ENCODE measurements at regions not wholly inside any gene's neighbourhood (a gene's known extent, or its start where the extent isn't known, plus 50 kb on each side); places are given as distances from the start of the nearest gene placed in this dataset.

- no peaks in the 10 kb centered on the region for H3K9me3 Mint-ChIP-seq (ENCODE audit: low read depth)
- DNase-seq (ENCODE audit: low spot score, unreplicated experiment) = no peak
- H3K4me1 Mint-ChIP-seq (ENCODE audit: low read depth) = no peaks in the 10 kb centered on the region
- no peak overlapping the region for H3K27ac Mint-ChIP-seq
- no peaks in the 10 kb centered on the region for H3K27me3 Mint-ChIP-seq
- H3K4me3 Mint-ChIP-seq (ENCODE audit: low read depth) = no peak overlapping the region
- no peaks in the 10 kb centered on the region for H3K36me3 Mint-ChIP-seq (ENCODE audit: insufficient read depth)
- no peak for TF ChIP-seq CTCF (IDR thresholded peaks at IDR 0.05; ENCODE audit: unreplicated experiment)
These were observed 503.8 kb upstream of the PLXNA2 start for GRCh38 chr1:208747979-208748378.

- H3K27ac Mint-ChIP-seq = no peak overlapping the region
- no peak for DNase-seq (ENCODE audit: low spot score, unreplicated experiment)
- no peaks in the 10 kb centered on the region for H3K36me3 Mint-ChIP-seq (ENCODE audit: insufficient read depth)
- peaks cover 1% of the 10 kb centered on the region for H3K27me3 Mint-ChIP-seq
- no peaks in the 10 kb centered on the region for H3K9me3 Mint-ChIP-seq (ENCODE audit: low read depth)
- no peaks in the 10 kb centered on the region for H3K4me1 Mint-ChIP-seq (ENCODE audit: low read depth)
- TF ChIP-seq CTCF (IDR thresholded peaks at IDR 0.05; ENCODE audit: unreplicated experiment) = no peak
- H3K4me3 Mint-ChIP-seq (ENCODE audit: low read depth) = no peak overlapping the region
These were observed 504.4 kb upstream of the PLXNA2 start for GRCh38 chr1:208748387-208749165.

GRCh38 chr1:208756339-208756981 is 512.3 kb upstream of the PLXNA2 start:
- TF ChIP-seq CTCF (IDR thresholded peaks at IDR 0.05; ENCODE audit: unreplicated experiment) = no peak
- Mint-ChIP-seq H3K36me3 (ENCODE audit: insufficient read depth) (no peaks in the 10 kb centered on the region), H3K4me3 (ENCODE audit: low read depth) (no peak overlapping the region), H3K27ac (no peak overlapping the region), H3K4me1 (ENCODE audit: low read depth) (no peaks in the 10 kb centered on the region), H3K27me3 (peaks cover 4% of the 10 kb centered on the region), H3K9me3 (ENCODE audit: low read depth) (no peaks in the 10 kb centered on the region)
- DNase-seq (ENCODE audit: low spot score, unreplicated experiment) = no peak

- no peaks in the 10 kb centered on the region for H3K9me3 Mint-ChIP-seq (ENCODE audit: low read depth)
- no peak overlapping the region for H3K4me3 Mint-ChIP-seq (ENCODE audit: low read depth)
- no peaks in the 10 kb centered on the region for H3K4me1 Mint-ChIP-seq (ENCODE audit: low read depth)
- no peaks in the 10 kb centered on the region for H3K36me3 Mint-ChIP-seq (ENCODE audit: insufficient read depth)
- DNase-seq (ENCODE audit: low spot score, unreplicated experiment) = no peak
- H3K27ac Mint-ChIP-seq = no peak overlapping the region
- TF ChIP-seq CTCF (IDR thresholded peaks at IDR 0.05; ENCODE audit: unreplicated experiment) = no peak
- H3K27me3 Mint-ChIP-seq = peaks cover 4% of the 10 kb centered on the region
These were observed 513.7 kb upstream of the PLXNA2 start for GRCh38 chr1:208757846-208758245.

- H3K4me3 Mint-ChIP-seq (ENCODE audit: low read depth) = no peak overlapping the region
- H3K36me3 Mint-ChIP-seq (ENCODE audit: insufficient read depth) = no peaks in the 10 kb centered on the region
- no peaks in the 10 kb centered on the region for H3K27me3 Mint-ChIP-seq
- no peak for TF ChIP-seq CTCF (IDR thresholded peaks at IDR 0.05; ENCODE audit: unreplicated experiment)
- H3K4me1 Mint-ChIP-seq (ENCODE audit: low read depth) = no peaks in the 10 kb centered on the region
- no peak overlapping the region for H3K27ac Mint-ChIP-seq
- DNase-seq (ENCODE audit: low spot score, unreplicated experiment) = no peak
- no peaks in the 10 kb centered on the region for H3K9me3 Mint-ChIP-seq (ENCODE audit: low read depth)
These were observed 515.1 kb upstream of the PLXNA2 start for GRCh38 chr1:208759255-208759654.
